HEK293T (cell line): ENCODE measurements at regions not wholly inside any gene's neighbourhood (a gene's known extent, or its start where the extent isn't known, plus 50 kb on each side); places are given as distances from the start of the nearest gene placed in this dataset.

ENCODE experiments used
- ARNT ChIP-seq: fragments of 450-650 bp; IDR thresholded peaks from 2 replicates; pipeline ENCODE4 v1.6.1; 2017; ENCODE audit warnings: mild to moderate bottlenecking
- CTBP1 ChIP-seq: fragments of 450-650 bp; IDR thresholded peaks from 2 replicates; pipeline ENCODE4 v1.6.1; 2016; ENCODE audit warnings: borderline replicate concordance
- FOXM1 ChIP-seq: fragments of 450-650 bp; IDR thresholded peaks from 2 replicates; pipeline ENCODE4 v1.6.1; 2017; ENCODE audit warnings: mild to moderate bottlenecking, borderline replicate concordance
- HDGF ChIP-seq: fragments of 450-650 bp; IDR thresholded peaks from 2 replicates; pipeline ENCODE4 v1.6.1; 2017; ENCODE audit warnings: antibody characterized with exemption, borderline replicate concordance
- L3MBTL2 ChIP-seq: fragments of 450-650 bp; conservative IDR thresholded peaks from 2 replicates; pipeline ENCODE4 v1.6.1; 2016; ENCODE audit warnings: mild to moderate bottlenecking
- NFRKB ChIP-seq: fragments of 450-650 bp; IDR thresholded peaks from 2 replicates; pipeline ENCODE4 v1.6.1; 2016; ENCODE audit warnings: mild to moderate bottlenecking, moderate library complexity
- SP1 ChIP-seq: fragments of 450-650 bp; IDR thresholded peaks from 2 replicates; pipeline ENCODE4 v1.6.1; 2017

- TF ChIP-seq CTBP1 (no peak), ARNT (no peak), FOXM1 (no peak), NFRKB (no peak), L3MBTL2 (no peak), SP1 (no peak), HDGF (no peak)
Observed at GRCh38 chr14:76708771-76709170, 52.5 kb upstream of the VASH1 start.
